Fibroblast of pulmonary artery (primary cell): ENCODE measurements at regions not wholly inside any gene's neighbourhood (a gene's known extent, or its start where the extent isn't known, plus 50 kb on each side); places are given as distances from the start of the nearest gene placed in this dataset.
A peak's percentile ranks its signal among the peaks of the same experiment; 100 is the strongest.

Experiments
- DNase-seq: peaks from one replicate; pipeline ENCODE4 v3.0.0-alpha.2; 2010; ENCODE audit warnings: low read depth
- H3K4me3 ChIP-seq: replicated peaks from 2 replicates; pipeline ENCODE4 v1.5.1; 2011; ENCODE audit warnings: low read depth, mild to moderate bottlenecking, control low read depth, low read length, moderate library complexity
- CTCF ChIP-seq: IDR thresholded peaks from 2 replicates; pipeline ENCODE4 v1.5.1; 2011; ENCODE audit warnings: mild to moderate bottlenecking, control low read depth, low read length, inconsistent platforms; ENCODE audit errors: missing control alignments

- peak; percentile 48 for DNase-seq
- no peak for TF ChIP-seq CTCF
- no peak overlapping the region for H3K4me3 ChIP-seq
These were observed 203.6 kb downstream of the UBE2E3 start for GRCh38 chr2:181183878-181184542.

DNA sequence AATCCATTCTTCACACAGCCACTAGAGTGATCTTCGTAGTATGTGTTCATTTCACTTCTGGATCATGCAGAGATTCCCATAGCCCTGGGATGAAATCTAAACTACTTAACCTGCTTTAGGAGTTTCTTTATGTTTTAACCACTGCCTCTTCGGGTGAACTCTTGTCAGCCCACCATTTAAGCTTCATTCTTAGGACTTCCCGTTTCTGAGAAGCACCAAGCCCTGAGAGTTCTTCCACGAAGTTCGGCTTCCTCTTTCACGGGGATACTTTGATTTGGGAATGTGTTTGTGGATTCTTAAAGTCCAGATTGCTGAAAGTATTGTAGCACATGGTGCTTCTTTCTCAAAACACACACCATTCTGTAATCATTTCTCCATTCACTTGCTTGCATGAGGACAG, 205.0 kb downstream of the UBE2E3 start:
- no peak for DNase-seq
- TF ChIP-seq CTCF = no peak

DNA sequence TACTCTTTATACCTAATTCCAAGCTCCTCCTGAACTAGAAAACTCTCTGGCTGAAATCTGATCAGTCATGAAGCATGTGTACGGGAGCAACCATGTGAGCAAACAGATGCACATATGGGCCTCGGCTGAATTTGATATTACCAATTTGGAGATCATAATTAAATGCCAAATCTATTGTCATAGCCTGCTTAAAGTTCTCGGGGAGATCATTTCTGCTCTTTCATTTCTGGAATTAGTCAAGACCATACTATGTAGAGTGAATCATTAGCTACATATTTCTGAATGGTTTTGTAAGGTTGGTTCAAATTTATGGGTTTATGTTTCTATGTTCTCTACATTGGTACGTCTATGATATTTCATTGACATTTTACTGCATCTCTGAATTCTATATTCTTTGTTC, 205.5 kb downstream of the UBE2E3 start:
- no peak for DNase-seq
- no peak overlapping the region for H3K4me3 ChIP-seq
- TF ChIP-seq CTCF = no peak

More for the DNA sequence above, 205.0 kb downstream of the UBE2E3 start:
- no peak overlapping the region for H3K4me3 ChIP-seq

DNA sequence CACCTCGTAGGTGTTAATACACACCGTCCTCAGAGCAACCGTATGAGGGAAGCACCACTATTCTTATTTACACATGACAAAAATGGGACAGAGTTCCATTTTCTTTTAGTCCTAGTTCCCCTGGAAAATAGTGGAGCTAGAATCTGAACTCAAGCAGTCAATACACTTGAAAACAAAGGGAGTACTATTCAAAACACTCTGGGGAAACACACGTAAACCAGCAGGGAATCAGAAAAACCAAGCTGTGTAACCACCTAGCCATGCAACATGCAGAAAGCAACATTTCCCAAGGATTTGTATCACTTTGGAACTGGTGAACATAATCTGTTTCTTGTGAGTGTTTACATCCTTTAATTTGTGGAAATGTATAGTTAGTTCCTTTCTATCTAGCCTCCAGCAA, 208.2 kb downstream of the UBE2E3 start:
- H3K4me3 ChIP-seq = no peak overlapping the region
- no peak for DNase-seq
- TF ChIP-seq CTCF = no peak

- no peak overlapping the region for H3K4me3 ChIP-seq
- DNase-seq = no peak
- TF ChIP-seq CTCF = no peak
These were observed 209.5 kb downstream of the UBE2E3 start for GRCh38 chr2:181189951-181190350.

DNA sequence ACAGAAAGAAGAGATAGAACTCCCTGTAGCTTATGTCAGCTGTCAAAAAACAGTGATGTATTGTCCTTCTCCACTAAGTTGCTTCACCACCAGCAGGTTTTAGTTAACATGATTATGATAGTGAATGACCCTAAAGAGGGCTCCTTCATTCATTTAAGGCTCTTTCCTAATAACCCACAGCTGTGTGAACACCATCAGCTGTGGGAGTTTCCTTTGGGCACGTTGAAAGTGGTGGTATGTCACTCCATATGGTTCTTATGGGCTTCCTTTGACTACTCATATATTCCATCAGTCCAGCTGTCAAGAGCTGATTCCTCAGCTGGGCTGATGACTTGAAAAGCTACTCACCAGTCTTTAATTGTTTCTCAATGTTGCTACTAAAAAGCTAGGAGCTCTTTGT, 210.3 kb downstream of the UBE2E3 start:
- no peak overlapping the region for H3K4me3 ChIP-seq
- DNase-seq = peak; percentile 29
- no peak for TF ChIP-seq CTCF

DNA sequence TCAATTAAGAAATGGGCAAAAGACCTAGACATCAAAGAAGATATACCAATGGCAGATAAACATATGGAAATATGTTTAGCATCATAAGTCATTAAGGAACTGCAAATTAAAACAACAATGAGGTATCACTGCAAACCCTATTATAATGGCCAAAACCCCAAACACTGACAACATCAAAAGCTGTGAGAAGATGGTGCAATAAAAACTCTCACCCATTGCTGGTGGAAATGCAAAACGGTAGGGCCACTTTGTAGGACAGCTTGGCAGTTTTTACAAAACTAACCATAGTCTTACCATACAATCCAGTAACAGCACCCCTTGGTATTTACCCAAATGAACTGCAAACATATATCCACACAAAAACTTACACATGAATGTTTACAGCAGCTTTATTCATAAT, 213.1 kb downstream of the UBE2E3 start:
- no peak for DNase-seq
- H3K4me3 ChIP-seq = no peak overlapping the region
- TF ChIP-seq CTCF = no peak
